ENCODE measurements at regions not wholly inside any gene's neighbourhood (a gene's known extent, or its start where the extent isn't known, plus 50 kb on each side); places are given as distances from the start of the nearest gene placed in this dataset.

- no peak for DNase-seq
Observed at GRCh38 chr14:87712396-87713090, 280.4 kb downstream of the GALC start.

- DNase-seq, result no peak
Observed at GRCh38 chr14:87705439-87705896, 287.5 kb downstream of the GALC start.

- DNase-seq, result no peak
Observed at GRCh38 chr14:87698481-87698880, 294.5 kb downstream of the GALC start.

- DNase-seq, result no peak
Observed at GRCh38 chr14:87696485-87696884, 296.5 kb downstream of the GALC start.

GRCh38 chr14:87691042-87691881 is 301.7 kb downstream of the GALC start:
- DNase-seq, result no peak

- DNase-seq, result no peak
Observed at GRCh38 chr14:87690076-87690613, 302.8 kb downstream of the GALC start.

- DNase-seq, result no peak
Observed at GRCh38 chr14:87688524-87688923, 304.5 kb downstream of the GALC start.

GRCh38 chr14:87687420-87687819 is 305.6 kb downstream of the GALC start:
- DNase-seq, result no peak

GRCh38 chr14:87686746-87687145 is 306.2 kb downstream of the GALC start:
- DNase-seq, result no peak

- no peak for DNase-seq
Observed at GRCh38 chr14:87679866-87680265, 313.1 kb downstream of the GALC start.

GRCh38 chr14:87678624-87679023 is 314.4 kb downstream of the GALC start:
- no peak for DNase-seq

- no peak for DNase-seq
Observed at GRCh38 chr14:87676814-87677437, 316.1 kb downstream of the GALC start.

- DNase-seq, result no peak
Observed at GRCh38 chr14:87667659-87668058, 325.3 kb downstream of the GALC start.

- no peak for DNase-seq
Observed at GRCh38 chr14:87656315-87656714, 336.7 kb downstream of the GALC start.

- DNase-seq, result no peak
Observed at GRCh38 chr14:87652278-87652677, 340.7 kb downstream of the GALC start.

- no peak for DNase-seq
Observed at GRCh38 chr14:87644689-87645088, 348.3 kb downstream of the GALC start.

GRCh38 chr14:87643005-87643404 is 350.0 kb downstream of the GALC start:
- DNase-seq, result no peak

GRCh38 chr14:87640553-87640952 is 352.4 kb downstream of the GALC start:
- DNase-seq, result no peak

GRCh38 chr14:87638196-87638595 is 354.8 kb downstream of the GALC start:
- DNase-seq, result no peak

GRCh38 chr14:87635442-87635841 is 357.5 kb downstream of the GALC start:
- no peak for DNase-seq

- no peak for DNase-seq
Observed at GRCh38 chr14:87632796-87633195, 360.2 kb downstream of the GALC start.

GRCh38 chr14:87630846-87631245 is 362.1 kb downstream of the GALC start:
- no peak for DNase-seq

- DNase-seq, result no peak
Observed at GRCh38 chr14:87629788-87630187, 363.2 kb downstream of the GALC start.
